Neuron (in vitro differentiated cells): ENCODE measurements at regions not wholly inside any gene's neighbourhood (a gene's known extent, or its start where the extent isn't known, plus 50 kb on each side); places are given as distances from the start of the nearest gene placed in this dataset.

Source experiments
- H2AFZ ChIP-seq: one replicate; pipeline ENCODE4 v1.6.1; 2013; ENCODE audit warnings: low read depth, mild to moderate bottlenecking, inconsistent platforms, low read length, moderate library complexity
- H3K27me3 ChIP-seq: one replicate; pipeline ENCODE4 v1.6.1; 2013; ENCODE audit warnings: low read length; ENCODE audit not compliant: insufficient read depth
- H3K36me3 ChIP-seq: one replicate; pipeline ENCODE4 v1.6.1; 2013; ENCODE audit warnings: low read length; ENCODE audit not compliant: insufficient read depth
- H3K4me1 ChIP-seq: one replicate; pipeline ENCODE4 v1.6.1; 2013; ENCODE audit warnings: low read length; ENCODE audit not compliant: insufficient read depth
- H3K4me3 ChIP-seq: 2 replicates; pipeline ENCODE4 v1.5.1; 2013; ENCODE audit warnings: mild to moderate bottlenecking, low read length, moderate library complexity
- H3K9me3 ChIP-seq: one replicate; pipeline ENCODE4 v1.6.1; 2013; ENCODE audit warnings: low read length

- no peaks in the 10 kb centered on the region for H3K9me3 ChIP-seq
- H2AFZ ChIP-seq: no peak overlapping the region
- no peaks in the 10 kb centered on the region for H3K27me3 ChIP-seq
- no peaks in the 10 kb centered on the region for H3K4me1 ChIP-seq
- no peaks in the 10 kb centered on the region for H3K36me3 ChIP-seq
- no peak overlapping the region for H3K4me3 ChIP-seq
These were observed 210.5 kb downstream of the SNAPC1 start for GRCh38 chr14:61972711-61973110.

GRCh38 chr14:61973981-61974380 lies 211.8 kb downstream of the SNAPC1 start:
- Histone ChIP-seq H3K4me3 (no peak overlapping the region), H3K36me3 (no peaks in the 10 kb centered on the region), H3K9me3 (no peaks in the 10 kb centered on the region), H3K4me1 (no peaks in the 10 kb centered on the region), H3K27me3 (no peaks in the 10 kb centered on the region), H2AFZ (no peak overlapping the region)

- Histone ChIP-seq H3K9me3 (no peaks in the 10 kb centered on the region), H3K4me3 (no peak overlapping the region), H3K27me3 (no peaks in the 10 kb centered on the region), H3K36me3 (no peaks in the 10 kb centered on the region), H3K4me1 (no peaks in the 10 kb centered on the region), H2AFZ (no peak overlapping the region)
These were observed 215.0 kb downstream of the SNAPC1 start for GRCh38 chr14:61977217-61977616.

GRCh38 chr14:61988240-61988639 lies 226.0 kb downstream of the SNAPC1 start:
- Histone ChIP-seq H2AFZ (no peak overlapping the region), H3K36me3 (no peaks in the 10 kb centered on the region), H3K4me1 (no peaks in the 10 kb centered on the region), H3K27me3 (peaks cover 5% of the 10 kb centered on the region), H3K4me3 (no peak overlapping the region), H3K9me3 (no peaks in the 10 kb centered on the region)

- no peak overlapping the region for H2AFZ ChIP-seq
- no peaks in the 10 kb centered on the region for H3K4me1 ChIP-seq
- no peaks in the 10 kb centered on the region for H3K36me3 ChIP-seq
- H3K27me3 ChIP-seq: peaks cover 5% of the 10 kb centered on the region
- H3K9me3 ChIP-seq: no peaks in the 10 kb centered on the region
- H3K4me3 ChIP-seq: no peak overlapping the region
These were observed 229.9 kb downstream of the SNAPC1 start for GRCh38 chr14:61992139-61992538.

- Histone ChIP-seq H3K9me3 (no peaks in the 10 kb centered on the region), H2AFZ (no peak overlapping the region), H3K36me3 (no peaks in the 10 kb centered on the region)
These were observed 230.7 kb downstream of the SNAPC1 start for GRCh38 chr14:61992926-61993325.

GRCh38 chr14:61994589-61994988 lies 232.4 kb downstream of the SNAPC1 start:
- H3K4me1 ChIP-seq: no peaks in the 10 kb centered on the region

More at GRCh38 chr14:61992926-61993325, 230.7 kb downstream of the SNAPC1 start:
- peaks cover 5% of the 10 kb centered on the region for H3K27me3 ChIP-seq
- no peaks in the 10 kb centered on the region for H3K4me1 ChIP-seq
- H3K4me3 ChIP-seq: no peak overlapping the region

GRCh38 chr14:61996753-61997152 lies 234.5 kb downstream of the SNAPC1 start:
- Histone ChIP-seq H3K9me3 (no peaks in the 10 kb centered on the region), H3K36me3 (no peaks in the 10 kb centered on the region), H3K4me1 (no peaks in the 10 kb centered on the region), H3K4me3 (no peak overlapping the region), H2AFZ (no peak overlapping the region), H3K27me3 (peaks cover 5% of the 10 kb centered on the region)

More at GRCh38 chr14:61994589-61994988, 232.4 kb downstream of the SNAPC1 start:
- Histone ChIP-seq H3K9me3 (no peaks in the 10 kb centered on the region), H3K4me3 (no peak overlapping the region), H3K27me3 (peaks cover 5% of the 10 kb centered on the region), H2AFZ (no peak overlapping the region), H3K36me3 (no peaks in the 10 kb centered on the region)

- Histone ChIP-seq H3K9me3 (no peaks in the 10 kb centered on the region), H3K36me3 (no peaks in the 10 kb centered on the region), H3K4me1 (no peaks in the 10 kb centered on the region), H3K4me3 (no peak overlapping the region), H2AFZ (no peak overlapping the region), H3K27me3 (peaks cover 4% of the 10 kb centered on the region)
These were observed 234.9 kb downstream of the SNAPC1 start for GRCh38 chr14:61997161-61997560.

GRCh38 chr14:62001963-62002362 lies 239.7 kb downstream of the SNAPC1 start:
- H3K4me1 ChIP-seq: no peaks in the 10 kb centered on the region
- no peaks in the 10 kb centered on the region for H3K27me3 ChIP-seq
- no peaks in the 10 kb centered on the region for H3K36me3 ChIP-seq
- no peaks in the 10 kb centered on the region for H3K9me3 ChIP-seq
- no peak overlapping the region for H2AFZ ChIP-seq
- H3K4me3 ChIP-seq: no peak overlapping the region

GRCh38 chr14:62002642-62003041 lies 240.4 kb downstream of the SNAPC1 start:
- Histone ChIP-seq H3K9me3 (no peaks in the 10 kb centered on the region), H3K4me1 (no peaks in the 10 kb centered on the region), H2AFZ (no peak overlapping the region), H3K27me3 (no peaks in the 10 kb centered on the region), H3K4me3 (no peak overlapping the region), H3K36me3 (no peaks in the 10 kb centered on the region)

GRCh38 chr14:62003701-62004100 lies 241.5 kb downstream of the SNAPC1 start:
- H3K36me3 ChIP-seq: no peaks in the 10 kb centered on the region
- H2AFZ ChIP-seq: no peak overlapping the region
- H3K27me3 ChIP-seq: no peaks in the 10 kb centered on the region
- H3K4me1 ChIP-seq: no peaks in the 10 kb centered on the region
- no peaks in the 10 kb centered on the region for H3K9me3 ChIP-seq
- H3K4me3 ChIP-seq: no peak overlapping the region

- Histone ChIP-seq H3K4me1 (no peaks in the 10 kb centered on the region), H3K9me3 (no peaks in the 10 kb centered on the region), H3K27me3 (no peaks in the 10 kb centered on the region), H3K4me3 (no peak overlapping the region), H3K36me3 (no peaks in the 10 kb centered on the region), H2AFZ (no peak overlapping the region)
These were observed 244.0 kb downstream of the SNAPC1 start for GRCh38 chr14:62006116-62006731.

GRCh38 chr14:62015243-62015642 lies 253.0 kb downstream of the SNAPC1 start:
- H3K4me1 ChIP-seq: no peaks in the 10 kb centered on the region
- no peaks in the 10 kb centered on the region for H3K27me3 ChIP-seq
- H3K36me3 ChIP-seq: no peaks in the 10 kb centered on the region
- H3K4me3 ChIP-seq: no peak overlapping the region
- no peak overlapping the region for H2AFZ ChIP-seq
- H3K9me3 ChIP-seq: no peaks in the 10 kb centered on the region
